T-helper 1 cell treated with Interleukin-12 subunit alpha and Interleukin-12 subunit beta and Interleukin-4 antibody, amounts not matched to agents 30 μg/mL and 1 μg/mL, for 36 hours (primary cell): ENCODE measurements at regions not wholly inside any gene's neighbourhood (a gene's known extent, or its start where the extent isn't known, plus 50 kb on each side); places are given as distances from the start of the nearest gene placed in this dataset.

Experiments
- H3K27ac Mint-ChIP-seq: one replicate; pipeline ENCODE4 v1.8.0; 2021; ENCODE audit warnings: mild to moderate bottlenecking, mixed read lengths
- H3K27me3 Mint-ChIP-seq: one replicate; pipeline ENCODE4 v1.8.0; 2021; ENCODE audit warnings: low read depth, mixed read lengths
- H3K36me3 Mint-ChIP-seq: one replicate; pipeline ENCODE4 v1.8.0; 2021; ENCODE audit warnings: low read depth, mixed read lengths
- H3K4me1 Mint-ChIP-seq: one replicate; pipeline ENCODE4 v1.8.0; 2021; ENCODE audit warnings: low read depth, mixed read lengths
- H3K4me3 Mint-ChIP-seq: one replicate; pipeline ENCODE4 v1.8.0; 2021; ENCODE audit warnings: mild to moderate bottlenecking, moderate library complexity, mixed read lengths
- H3K9me3 Mint-ChIP-seq: one replicate; pipeline ENCODE4 v1.8.0; 2021; ENCODE audit warnings: mixed read lengths

DNA sequence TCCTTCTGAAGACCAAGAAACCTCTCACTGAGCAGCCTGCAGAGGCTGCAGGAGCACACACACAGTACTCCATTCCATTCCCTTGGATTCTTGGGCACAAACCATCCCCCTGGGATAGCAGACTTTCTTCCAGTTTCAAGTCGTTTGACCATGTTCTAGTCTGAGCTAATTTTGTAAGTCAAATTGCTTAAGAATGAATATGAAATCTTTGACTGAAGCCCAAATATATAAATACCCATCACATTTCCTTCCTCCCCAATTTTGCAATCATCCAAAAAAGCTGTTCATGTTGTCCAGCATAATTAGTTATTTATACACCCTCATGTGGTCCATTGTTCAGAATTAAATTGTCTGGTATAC is 231.2 kb upstream of the TPRG1 start:
- H3K27me3 Mint-ChIP-seq = peaks cover 14% of the 10 kb centered on the region
- H3K4me1 Mint-ChIP-seq = peaks cover 3% of the 10 kb centered on the region
- H3K4me3 Mint-ChIP-seq = no peak overlapping the region
- no peak overlapping the region for H3K27ac Mint-ChIP-seq
- no peaks in the 10 kb centered on the region for H3K36me3 Mint-ChIP-seq
- peaks cover 3% of the 10 kb centered on the region for H3K9me3 Mint-ChIP-seq

DNA sequence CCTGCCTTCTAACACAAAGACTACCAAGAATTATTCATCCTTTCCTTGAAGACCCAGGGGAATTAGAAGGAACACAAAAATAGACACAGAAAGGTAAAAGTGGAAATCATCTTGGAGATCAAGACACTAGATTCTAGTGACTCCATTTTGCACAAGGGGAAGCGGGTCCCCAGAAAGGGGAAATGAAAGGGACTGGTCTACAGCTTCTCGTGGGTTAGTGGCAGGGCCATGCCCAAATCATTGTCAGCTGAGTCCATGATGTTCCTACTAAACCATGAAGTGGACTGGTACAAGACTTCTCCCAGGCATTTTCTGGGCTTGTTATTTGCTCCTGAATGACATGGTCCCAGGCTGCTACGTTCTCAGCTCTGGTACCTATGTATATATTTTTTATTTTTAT is 230.7 kb upstream of the TPRG1 start:
- no peak overlapping the region for H3K4me3 Mint-ChIP-seq
- no peak overlapping the region for H3K27ac Mint-ChIP-seq
- H3K4me1 Mint-ChIP-seq = peaks cover 3% of the 10 kb centered on the region
- H3K36me3 Mint-ChIP-seq = no peaks in the 10 kb centered on the region
- H3K9me3 Mint-ChIP-seq = peaks cover 3% of the 10 kb centered on the region
- peaks cover 14% of the 10 kb centered on the region for H3K27me3 Mint-ChIP-seq

DNA sequence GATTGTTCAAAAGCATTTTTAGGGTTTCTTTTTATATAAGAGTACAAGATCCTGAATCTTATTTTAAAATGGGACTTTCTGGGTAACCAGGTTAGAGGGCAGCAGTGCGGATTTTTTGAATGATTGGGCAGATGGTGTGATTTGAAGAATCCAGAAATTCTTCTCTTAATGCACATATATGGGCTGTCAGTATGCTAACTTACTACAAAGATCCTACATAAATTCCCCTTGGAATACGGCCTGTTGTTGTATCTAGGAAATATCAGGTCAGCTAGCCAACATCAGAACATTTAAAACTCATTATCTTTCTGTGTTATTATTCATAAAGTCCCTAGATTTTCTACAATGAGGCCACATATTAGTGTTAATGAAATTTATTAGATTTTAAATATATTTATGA is 229.6 kb upstream of the TPRG1 start:
- peaks cover 14% of the 10 kb centered on the region for H3K27me3 Mint-ChIP-seq
- H3K4me3 Mint-ChIP-seq = no peak overlapping the region
- peaks cover 3% of the 10 kb centered on the region for H3K4me1 Mint-ChIP-seq
- no peaks in the 10 kb centered on the region for H3K36me3 Mint-ChIP-seq
- no peak overlapping the region for H3K27ac Mint-ChIP-seq
- peaks cover 3% of the 10 kb centered on the region for H3K9me3 Mint-ChIP-seq

DNA sequence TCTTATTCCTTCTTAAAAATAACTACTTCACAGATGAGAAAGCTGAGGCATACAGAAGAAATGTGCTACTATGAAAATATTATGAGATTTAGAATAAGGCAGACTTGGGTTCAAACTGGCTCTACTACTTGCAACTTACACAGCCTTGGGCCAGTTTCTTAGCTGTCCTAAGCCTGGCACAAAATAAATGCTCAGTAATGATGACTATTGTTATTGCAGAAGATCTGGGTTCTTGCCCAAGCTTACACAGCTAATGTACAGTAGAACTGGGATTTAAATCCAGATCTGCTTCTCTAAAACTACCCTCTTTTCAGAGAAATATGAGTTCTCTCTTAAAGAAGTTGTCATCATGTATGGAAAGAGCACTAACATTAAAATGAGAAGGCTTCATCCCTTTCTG is 228.2 kb upstream of the TPRG1 start:
- Mint-ChIP-seq H3K4me1 (peaks cover 5% of the 10 kb centered on the region), H3K27ac (no peak overlapping the region), H3K9me3 (peaks cover 3% of the 10 kb centered on the region), H3K27me3 (peaks cover 14% of the 10 kb centered on the region), H3K36me3 (no peaks in the 10 kb centered on the region), H3K4me3 (no peak overlapping the region)

DNA sequence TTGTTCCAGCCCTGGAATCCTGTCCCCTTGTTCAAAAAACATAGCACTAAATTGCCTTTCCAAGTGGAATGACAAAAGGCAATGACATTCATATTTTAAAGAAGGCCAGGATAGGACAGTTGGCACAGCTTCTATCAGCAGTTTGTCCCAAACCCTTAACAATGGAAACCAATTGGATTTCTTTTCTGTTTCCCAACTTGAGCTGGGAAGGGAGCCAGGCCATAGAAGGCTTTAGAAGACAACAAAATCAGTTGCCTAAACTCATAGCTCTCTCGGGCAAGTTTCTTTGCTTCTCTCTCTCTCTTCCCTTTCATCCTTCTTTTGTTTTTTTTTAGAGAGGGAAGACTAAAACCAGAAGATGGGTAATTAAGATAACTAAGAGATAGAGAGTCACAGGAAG is 227.7 kb upstream of the TPRG1 start:
- Mint-ChIP-seq H3K36me3 (no peaks in the 10 kb centered on the region), H3K4me3 (no peak overlapping the region), H3K27ac (no peak overlapping the region), H3K4me1 (peaks cover 8% of the 10 kb centered on the region), H3K9me3 (peaks cover 3% of the 10 kb centered on the region), H3K27me3 (peaks cover 14% of the 10 kb centered on the region)

DNA sequence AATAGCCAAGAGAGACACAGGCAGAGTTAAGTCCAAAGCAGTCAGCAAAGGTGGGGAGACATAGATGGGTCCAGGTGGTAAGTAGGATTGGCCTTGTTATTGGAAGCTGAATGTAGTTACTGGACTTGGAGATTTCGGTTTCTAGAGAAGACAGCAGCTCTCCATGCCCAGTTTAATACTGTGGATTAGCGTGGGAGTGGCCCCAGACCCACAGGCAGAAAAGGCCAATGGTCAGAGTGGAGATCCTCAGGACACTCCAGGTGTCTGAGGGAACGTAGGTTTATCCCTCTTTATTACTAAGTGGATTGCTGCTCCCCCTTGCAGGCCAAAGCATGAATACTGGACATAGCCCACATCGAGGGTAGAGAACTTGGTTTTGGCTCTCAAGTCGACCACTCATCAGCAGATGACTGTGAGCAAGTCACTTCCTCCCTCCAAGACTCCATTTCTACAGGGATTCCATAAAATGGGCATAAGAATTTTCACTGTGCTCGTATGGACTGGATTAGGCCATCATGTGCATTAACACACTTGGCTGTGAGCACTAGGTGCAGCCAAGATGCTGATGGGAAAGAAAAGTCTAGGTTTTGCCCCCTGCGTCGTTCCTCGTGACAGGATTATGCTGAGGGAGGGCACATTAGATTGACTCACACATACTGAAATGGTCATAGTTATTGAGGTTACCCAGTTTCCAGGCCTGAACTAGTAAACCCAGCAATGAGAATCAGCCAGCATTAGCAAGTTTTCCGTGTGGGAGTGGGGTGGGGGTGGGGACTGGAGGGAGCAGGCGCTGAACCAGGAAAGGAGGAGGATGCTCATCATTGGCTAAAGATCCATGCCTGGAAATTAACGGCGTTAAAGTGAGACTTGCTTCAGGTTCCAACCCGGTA is 225.2 kb upstream of the TPRG1 start:
- no peak overlapping the region for H3K27ac Mint-ChIP-seq
- no peak overlapping the region for H3K4me3 Mint-ChIP-seq
- peaks cover 14% of the 10 kb centered on the region for H3K27me3 Mint-ChIP-seq
- H3K9me3 Mint-ChIP-seq = peaks cover 3% of the 10 kb centered on the region
- H3K36me3 Mint-ChIP-seq = no peaks in the 10 kb centered on the region
- peaks cover 20% of the 10 kb centered on the region for H3K4me1 Mint-ChIP-seq

DNA sequence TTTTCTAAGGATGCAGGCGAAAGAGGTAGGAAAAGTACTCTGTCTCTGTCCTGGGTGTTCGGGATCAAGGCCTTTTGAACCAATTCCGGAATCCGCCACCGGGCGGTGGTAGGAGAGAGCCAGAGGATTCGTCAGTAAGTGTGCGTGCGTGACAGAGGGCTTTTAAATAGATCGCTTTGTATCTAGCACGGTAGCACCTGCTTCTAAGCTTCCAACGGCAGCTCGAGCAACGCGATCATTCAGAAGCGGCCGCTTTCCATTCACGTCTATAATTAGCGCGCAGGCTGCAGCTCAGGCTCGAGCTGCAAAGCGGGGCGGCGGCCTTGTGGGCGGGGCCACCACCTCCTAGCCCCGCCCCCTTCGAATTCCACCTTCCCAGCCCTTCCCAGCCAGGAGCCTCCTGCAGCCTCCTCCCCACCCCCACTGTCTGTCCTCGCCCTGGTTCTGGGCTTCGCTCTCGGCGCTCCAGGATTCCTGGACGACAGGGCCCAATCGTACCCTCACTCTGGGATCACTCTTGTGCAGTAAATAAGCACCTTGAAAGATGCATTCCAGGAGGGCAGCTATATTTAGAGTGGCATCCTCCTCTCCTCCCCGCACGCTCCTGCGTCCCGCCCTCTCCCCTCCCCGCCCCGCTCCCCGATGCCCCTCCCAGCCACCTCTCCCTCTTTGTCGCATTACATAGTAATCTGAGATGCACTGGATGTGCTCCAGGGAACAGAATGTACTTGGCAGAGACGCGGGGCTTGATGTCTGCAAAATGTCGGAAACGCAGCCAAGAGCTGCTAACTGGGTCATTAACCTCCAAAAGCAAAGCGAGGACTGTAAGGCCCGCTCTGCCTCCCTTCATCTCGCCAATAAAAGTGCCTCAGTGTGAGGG is 224.1 kb upstream of the TPRG1 start:
- H3K36me3 Mint-ChIP-seq = no peaks in the 10 kb centered on the region
- H3K4me3 Mint-ChIP-seq = no peak overlapping the region
- no peaks in the 10 kb centered on the region for H3K9me3 Mint-ChIP-seq
- H3K27ac Mint-ChIP-seq = no peak overlapping the region
- H3K27me3 Mint-ChIP-seq = peaks cover 8% of the 10 kb centered on the region
- peaks cover 20% of the 10 kb centered on the region for H3K4me1 Mint-ChIP-seq

DNA sequence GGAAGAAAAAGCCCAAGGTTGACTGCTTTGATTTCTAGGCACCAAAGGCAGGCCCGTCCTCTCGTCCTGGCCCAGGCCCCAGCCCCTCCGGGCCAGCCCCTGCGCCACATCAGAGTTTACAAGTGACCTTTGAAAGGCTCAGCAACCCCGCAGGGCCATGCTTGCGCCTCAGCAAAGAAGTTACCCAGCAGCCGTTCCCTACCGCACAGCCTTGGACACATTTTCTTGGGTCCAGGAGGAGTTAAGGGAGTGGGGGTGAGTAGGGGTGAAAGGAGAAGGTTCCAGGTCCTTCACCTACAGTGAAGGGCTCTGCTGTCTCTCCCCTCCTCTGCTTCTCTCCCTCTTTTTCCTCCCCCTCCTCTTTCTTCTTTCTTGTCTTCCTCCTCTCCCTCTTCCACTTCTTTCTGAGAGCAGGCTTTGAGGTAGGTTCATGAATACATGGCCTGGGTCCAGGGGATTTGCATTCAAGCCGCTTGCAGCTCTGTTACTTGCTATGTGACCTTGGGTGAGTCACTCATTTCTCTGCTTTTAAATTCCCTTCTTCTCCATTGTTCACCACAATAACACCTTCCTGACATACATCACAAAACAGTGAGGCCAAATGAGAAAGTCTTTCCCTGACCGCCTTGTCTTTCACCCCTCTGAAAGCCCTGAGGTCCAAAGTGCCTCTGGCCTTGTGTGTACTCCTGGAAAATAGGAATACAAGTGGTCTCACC is 223.3 kb upstream of the TPRG1 start:
- Mint-ChIP-seq H3K27me3 (peaks cover 8% of the 10 kb centered on the region), H3K36me3 (no peaks in the 10 kb centered on the region), H3K27ac (no peak overlapping the region), H3K9me3 (no peaks in the 10 kb centered on the region), H3K4me1 (peaks cover 20% of the 10 kb centered on the region), H3K4me3 (no peak overlapping the region)

DNA sequence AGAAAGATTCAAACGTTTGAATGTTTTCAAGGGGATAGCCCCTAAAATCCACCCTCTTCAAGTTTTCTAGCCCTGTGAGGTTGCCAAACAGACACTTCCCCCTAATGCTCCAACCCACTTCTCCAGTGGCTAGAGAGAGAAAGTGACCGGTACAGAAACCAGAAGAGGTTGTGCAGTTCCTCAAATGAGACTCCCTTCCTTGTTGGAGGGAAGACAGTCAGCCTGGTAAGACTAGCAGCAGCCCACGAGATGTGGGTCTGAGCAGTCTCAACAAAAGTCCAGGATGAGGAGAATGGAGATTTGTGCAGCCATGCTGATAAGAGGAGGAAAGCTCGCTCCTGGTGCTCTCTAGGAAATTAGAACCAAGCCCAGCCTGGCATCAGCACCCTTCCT is 222.8 kb upstream of the TPRG1 start:
- Mint-ChIP-seq H3K4me1 (peaks cover 20% of the 10 kb centered on the region), H3K27ac (no peak overlapping the region), H3K27me3 (peaks cover 8% of the 10 kb centered on the region), H3K4me3 (no peak overlapping the region), H3K9me3 (no peaks in the 10 kb centered on the region), H3K36me3 (no peaks in the 10 kb centered on the region)

DNA sequence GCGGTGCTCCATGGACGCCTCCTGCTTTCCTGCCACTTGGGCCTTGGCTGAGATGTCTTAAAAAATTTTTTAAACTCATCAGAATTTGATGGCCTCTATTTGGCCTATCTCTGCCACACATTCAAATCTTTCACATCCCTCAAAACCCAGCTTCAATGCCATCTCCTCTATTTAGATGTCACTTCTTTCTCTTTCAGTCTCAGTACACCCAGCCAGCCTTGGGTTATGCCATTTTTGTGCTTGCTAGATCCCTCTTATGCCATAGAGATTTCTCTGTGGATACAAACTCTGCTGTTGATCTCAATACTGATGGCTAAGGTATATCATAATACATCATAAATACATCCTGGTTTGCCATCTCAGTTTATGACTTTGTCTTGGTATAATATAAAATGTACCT is 222.3 kb upstream of the TPRG1 start:
- Mint-ChIP-seq H3K9me3 (no peaks in the 10 kb centered on the region), H3K4me1 (peaks cover 19% of the 10 kb centered on the region), H3K27me3 (peaks cover 4% of the 10 kb centered on the region), H3K4me3 (no peak overlapping the region), H3K27ac (no peak overlapping the region), H3K36me3 (no peaks in the 10 kb centered on the region)

DNA sequence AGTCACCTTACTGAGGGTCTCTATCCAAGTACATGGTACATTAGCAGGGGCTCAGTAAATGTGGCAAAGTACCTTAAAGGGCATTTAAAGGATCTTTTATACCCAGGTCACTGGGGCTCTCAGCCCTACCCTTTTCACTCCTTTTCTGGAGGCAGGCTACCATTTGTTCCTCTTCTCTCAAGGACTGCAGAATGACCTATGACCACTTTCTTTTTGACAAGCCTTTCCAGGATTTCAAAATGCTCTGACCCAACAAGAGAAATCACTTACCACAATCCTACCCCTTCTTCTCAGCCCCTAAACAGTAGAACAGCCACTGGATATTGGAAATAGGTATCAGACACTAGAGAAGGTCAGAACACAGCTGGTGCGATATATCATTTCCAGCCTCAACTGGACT is 221.8 kb upstream of the TPRG1 start:
- H3K27me3 Mint-ChIP-seq = peaks cover 3% of the 10 kb centered on the region
- no peak overlapping the region for H3K4me3 Mint-ChIP-seq
- no peaks in the 10 kb centered on the region for H3K36me3 Mint-ChIP-seq
- no peak overlapping the region for H3K27ac Mint-ChIP-seq
- no peaks in the 10 kb centered on the region for H3K9me3 Mint-ChIP-seq
- peaks cover 21% of the 10 kb centered on the region for H3K4me1 Mint-ChIP-seq

DNA sequence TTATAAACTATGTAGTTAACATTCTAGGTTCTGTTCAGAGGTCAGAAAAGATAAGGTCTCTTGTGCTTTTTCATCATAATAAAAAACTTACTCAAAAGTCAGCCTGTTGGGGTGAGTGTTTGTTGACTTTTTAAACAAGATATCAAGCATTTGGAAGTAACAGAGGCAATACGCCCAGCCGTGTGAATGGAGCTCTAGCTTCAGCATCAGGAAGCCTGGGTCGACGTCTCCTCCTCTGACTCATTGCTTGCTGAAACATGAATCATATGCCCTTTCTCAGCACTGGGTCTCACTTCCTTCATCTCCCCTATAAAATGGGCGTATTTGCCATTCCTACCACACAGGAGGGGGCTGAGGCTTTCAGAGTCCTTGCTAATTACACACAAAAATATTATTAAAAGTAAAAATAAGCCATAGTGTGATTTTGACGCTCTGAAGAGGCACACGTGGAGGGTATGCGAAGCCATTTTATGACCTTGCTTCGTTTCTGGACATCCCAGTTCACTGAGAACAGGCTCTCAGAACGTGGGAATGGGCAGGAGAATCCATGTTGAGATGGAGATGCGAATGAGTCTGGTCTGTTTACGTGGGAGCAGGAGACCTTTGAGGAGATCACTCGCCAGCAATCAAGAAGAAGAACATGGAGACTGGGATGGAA is 220.8 kb upstream of the TPRG1 start:
- no peaks in the 10 kb centered on the region for H3K9me3 Mint-ChIP-seq
- H3K27me3 Mint-ChIP-seq = no peaks in the 10 kb centered on the region
- peak overlapping the region; percentile 29 for H3K27ac Mint-ChIP-seq
- no peaks in the 10 kb centered on the region for H3K36me3 Mint-ChIP-seq
- H3K4me1 Mint-ChIP-seq = peaks cover 21% of the 10 kb centered on the region
- H3K4me3 Mint-ChIP-seq = no peak overlapping the region

DNA sequence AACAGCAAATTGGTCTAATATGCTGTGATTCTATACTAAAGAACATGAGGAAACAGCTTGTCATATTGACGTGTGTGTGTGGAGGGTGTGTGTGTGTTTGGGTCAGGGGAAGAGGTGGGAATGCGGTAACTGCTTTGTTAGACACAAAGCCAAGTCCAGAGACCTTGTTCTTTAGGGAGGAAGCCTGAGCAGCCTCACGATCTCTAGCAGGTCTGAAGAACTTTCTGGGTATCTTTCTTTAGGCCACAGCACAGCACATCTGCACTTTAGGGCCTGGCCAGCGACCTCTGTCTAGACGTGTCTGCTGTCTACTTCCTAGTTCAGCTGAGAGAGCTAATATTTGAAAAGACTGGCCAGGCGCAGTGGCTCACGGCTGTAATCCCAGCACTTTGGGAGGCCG is 220.0 kb upstream of the TPRG1 start:
- H3K27ac Mint-ChIP-seq = no peak overlapping the region
- no peak overlapping the region for H3K4me3 Mint-ChIP-seq
- no peaks in the 10 kb centered on the region for H3K9me3 Mint-ChIP-seq
- H3K27me3 Mint-ChIP-seq = no peaks in the 10 kb centered on the region
- peaks cover 21% of the 10 kb centered on the region for H3K4me1 Mint-ChIP-seq
- H3K36me3 Mint-ChIP-seq = no peaks in the 10 kb centered on the region

DNA sequence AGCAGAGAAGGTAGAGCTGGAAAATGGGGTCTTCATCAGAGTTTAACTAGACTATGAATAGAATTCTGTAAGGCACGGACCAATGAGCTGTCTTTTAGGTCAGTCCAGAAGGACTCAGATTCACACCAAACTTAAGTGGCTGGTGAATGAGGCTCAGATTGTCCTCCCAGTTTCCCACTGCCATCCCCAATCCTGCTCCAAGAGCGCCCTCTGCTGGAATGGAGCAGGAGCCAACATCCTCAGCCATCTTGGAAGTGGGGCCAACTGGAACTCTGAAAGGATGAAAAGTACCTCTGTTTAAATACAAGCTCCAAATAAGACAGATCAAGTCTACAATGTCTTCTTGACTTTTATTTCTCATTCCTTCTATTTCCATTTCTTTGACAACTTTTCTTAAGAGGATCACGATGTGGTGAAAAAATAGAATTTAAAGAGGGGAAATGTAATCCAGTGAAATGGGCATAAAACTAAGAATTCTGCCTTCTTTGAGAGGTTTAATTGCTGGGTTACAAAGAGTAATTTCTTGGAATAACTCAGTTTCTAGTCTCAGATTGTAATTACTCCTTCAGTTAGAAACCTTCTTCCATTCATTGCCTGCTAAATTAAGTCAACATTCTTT is 217.1 kb upstream of the TPRG1 start:
- H3K27me3 Mint-ChIP-seq = peaks cover 3% of the 10 kb centered on the region

More for the DNA sequence above, 217.1 kb upstream of the TPRG1 start:
- Mint-ChIP-seq H3K27ac (no peak overlapping the region), H3K4me1 (peaks cover 24% of the 10 kb centered on the region), H3K36me3 (no peaks in the 10 kb centered on the region), H3K4me3 (no peak overlapping the region), H3K9me3 (no peaks in the 10 kb centered on the region)
